DMS153 (cell line): ENCODE measurements at regions not wholly inside any gene's neighbourhood (a gene's known extent, or its start where the extent isn't known, plus 50 kb on each side); places are given as distances from the start of the nearest gene placed in this dataset.
A peak's percentile ranks its signal among the peaks of the same experiment; 100 is the strongest.
"Not testable (repeated sequence)": the region's sequence is repeated elsewhere in the genome, so short reads cannot be mapped to it uniquely, and the experiment has no call there.

ENCODE experiments used
- DNase-seq: peaks from one replicate; lab custom pipeline; 2025; lab: John Stamatoyannopoulos, UW

GRCh38 chr11:134591338-134591737, 179.3 kb upstream of the B3GAT1 start:
- DNase-seq: no peak

GRCh38 chr11:134589129-134589528, 177.1 kb upstream of the B3GAT1 start:
- DNase-seq: no peak

GRCh38 chr11:134588460-134589110, 176.5 kb upstream of the B3GAT1 start:
- DNase-seq: not testable (repeated sequence)

GRCh38 chr11:134587345-134587744, 175.3 kb upstream of the B3GAT1 start:
- no peak for DNase-seq

DNA sequence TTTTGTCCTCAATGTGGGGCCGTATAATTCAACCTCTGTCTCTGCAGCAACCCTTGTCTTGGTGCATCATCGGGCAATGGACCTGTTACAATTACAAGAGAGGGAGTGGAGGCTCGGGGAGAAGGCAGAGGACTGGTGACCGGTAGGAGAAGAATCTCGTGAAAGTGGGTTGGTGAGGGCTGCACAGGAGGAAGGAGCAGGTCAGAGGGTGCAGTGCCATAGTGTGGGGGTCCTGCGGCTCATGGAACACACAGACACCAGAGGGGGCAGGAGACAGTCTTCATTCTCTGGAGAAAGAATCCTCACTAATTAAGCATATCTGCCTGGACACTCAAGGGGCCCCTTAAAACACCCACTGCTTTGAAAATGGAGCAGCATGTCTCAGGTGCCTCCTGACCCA, 174.7 kb upstream of the B3GAT1 start:
- DNase-seq: no peak

DNA sequence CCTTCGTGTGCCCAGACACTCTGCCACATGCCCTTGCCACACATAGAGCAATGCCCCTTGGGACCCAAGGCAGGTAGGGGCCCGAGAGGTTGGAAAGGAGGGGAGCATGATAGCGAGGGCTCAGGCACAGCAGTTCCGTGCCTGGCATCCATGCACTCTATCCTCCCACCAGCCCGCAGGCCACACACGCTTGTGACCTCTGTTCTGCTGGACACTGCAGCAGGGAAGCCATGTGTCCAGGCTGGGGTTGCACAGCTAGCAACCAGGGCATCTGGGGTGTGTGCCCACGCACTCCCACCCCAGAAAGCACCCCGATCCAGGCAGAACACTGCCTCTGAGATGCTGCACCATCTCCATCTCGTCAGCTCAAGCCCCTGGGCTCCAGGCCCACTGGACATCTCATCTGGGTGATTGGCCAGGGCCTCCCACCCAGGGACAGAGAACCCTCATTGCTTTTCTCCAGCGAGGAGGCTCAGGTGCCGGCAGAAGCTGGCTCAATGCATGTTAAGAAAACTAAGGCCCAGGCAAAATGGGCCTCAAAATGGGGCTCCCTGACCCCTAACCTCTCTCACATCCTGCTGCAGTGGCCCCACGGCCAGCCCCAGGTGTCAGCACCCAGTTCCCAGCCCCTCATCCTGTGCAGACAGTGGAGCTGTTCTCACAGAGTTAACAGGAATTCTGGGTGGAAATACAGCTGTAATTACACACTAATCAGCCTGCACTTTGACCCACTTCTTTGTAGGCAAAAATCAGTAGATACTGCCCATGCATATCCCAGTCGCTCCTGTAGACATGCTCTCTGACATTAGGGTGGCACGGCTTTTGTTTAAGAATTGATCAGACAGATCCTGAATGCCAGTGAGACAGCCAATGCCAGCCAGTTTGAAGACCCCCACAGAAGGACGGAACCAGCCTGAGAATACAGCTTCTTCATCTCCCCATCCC, 173.9 kb upstream of the B3GAT1 start:
- no peak for DNase-seq

DNA sequence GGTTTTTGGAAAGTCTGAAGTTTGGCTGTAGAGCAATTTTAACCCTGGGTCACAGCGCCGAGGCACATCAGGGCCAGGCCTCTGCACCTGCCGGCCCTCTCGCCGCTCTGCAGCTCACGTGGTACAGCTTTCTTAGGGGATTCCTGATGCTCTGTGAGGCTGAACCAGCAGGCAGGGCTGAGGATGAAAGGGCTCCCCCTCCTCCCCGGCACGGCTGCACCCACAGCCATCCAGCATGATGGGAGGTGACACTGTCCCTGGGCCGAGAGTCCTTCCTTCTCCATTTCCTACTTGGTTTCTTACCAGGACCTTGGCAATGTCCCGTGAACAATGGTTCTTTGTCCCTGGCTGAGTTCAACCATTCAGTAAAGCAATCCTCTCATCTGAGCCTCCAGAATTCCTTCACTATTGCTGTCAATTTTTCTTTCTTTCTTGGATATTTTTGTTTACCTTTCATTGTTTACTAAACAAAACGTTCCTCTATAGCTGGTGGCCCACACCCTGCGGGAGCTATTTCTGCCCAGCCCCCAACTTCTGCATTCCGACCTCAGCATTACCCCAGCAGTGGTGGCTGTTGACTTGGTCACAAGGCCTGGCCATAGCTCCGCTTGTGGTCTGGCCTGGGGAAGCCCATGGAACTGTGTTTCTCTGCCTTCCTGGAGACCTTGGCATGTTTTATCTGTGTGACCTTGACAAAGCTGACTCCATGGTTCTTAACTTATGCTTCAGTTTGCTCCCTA, 172.8 kb upstream of the B3GAT1 start:
- DNase-seq: no peak

DNA sequence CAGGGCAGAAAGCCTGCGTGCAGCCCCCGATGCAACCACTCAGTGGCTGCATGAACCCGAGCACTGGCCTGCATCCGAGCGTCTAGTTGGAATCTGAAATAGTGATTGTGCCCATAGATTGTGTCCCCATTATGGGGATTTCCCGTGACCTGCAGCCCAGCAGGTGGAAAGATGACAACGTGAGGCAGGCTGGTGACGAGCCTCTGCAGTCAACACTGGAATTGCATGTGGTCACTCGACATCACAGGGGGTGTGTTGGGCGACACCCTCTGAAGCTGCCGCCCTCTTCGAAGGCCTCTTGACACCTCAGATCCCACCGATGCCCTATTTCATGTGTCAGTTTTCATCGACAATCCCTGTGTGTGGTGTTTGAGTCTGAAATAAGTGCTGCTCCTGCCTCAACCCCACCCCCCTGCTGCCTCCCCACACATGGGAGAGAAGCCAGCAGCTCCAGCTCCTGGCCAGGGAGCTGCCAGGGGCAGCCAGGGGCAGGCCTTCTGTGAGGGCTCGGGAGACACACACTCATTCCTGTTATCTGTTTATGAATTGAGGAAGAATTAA, 172.0 kb upstream of the B3GAT1 start:
- no peak for DNase-seq

- no peak for DNase-seq
Measured at GRCh38 chr11:134583397-134583990, 171.5 kb upstream of the B3GAT1 start.

DNA sequence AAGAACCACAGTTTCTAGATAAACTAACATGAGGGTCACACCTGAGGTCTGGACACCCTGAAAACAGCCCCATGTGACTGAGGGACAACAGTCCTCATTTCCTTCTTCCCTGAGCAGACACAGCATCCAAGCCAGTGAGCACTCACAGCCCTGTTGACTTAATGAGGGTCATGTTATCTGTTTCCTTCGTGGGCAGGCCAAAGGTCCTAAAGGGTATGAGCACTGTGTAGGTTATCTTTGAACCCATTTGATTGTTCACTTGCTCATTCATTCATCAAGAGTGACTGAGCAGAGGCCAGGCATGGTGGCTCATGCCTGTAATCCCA, 170.7 kb upstream of the B3GAT1 start:
- DNase-seq: no peak

DNA sequence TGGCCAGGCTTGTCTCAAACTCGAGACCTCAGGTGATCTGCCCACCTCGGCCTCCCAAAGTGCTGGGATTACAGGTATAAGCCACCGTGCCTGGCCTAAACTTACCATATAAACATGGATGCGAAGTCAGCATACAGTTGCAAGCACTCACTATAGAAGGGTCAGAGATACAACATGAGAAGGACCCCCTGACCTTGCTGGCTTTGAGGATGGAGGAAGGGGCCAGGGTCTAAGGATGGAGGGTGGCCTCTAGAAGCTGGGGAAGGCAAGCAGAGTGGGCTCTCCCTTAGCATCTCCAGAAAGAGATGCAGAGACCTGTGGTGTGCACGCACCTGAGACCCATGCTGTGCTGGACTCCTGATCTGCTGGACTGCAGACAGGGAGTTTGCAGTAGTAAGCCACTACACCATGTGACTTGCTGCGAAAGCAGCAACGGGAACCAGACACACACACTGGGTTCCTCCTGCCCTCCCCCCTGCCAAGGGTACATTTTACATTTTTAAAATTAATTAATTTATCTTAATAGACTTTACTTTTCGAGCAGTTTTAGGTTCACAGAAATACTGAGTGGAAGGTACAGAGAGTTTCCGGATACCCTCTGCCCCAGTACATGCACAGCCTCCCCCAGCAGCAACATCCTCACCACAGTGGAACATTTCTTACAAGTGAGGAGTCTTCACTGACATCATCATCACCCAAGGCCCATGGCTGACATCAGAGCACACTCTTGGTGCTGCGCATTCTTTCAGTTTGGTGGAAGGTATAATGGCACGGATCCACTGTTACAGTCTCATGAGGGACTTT, 170.1 kb upstream of the B3GAT1 start:
- DNase-seq: no peak

GRCh38 chr11:134581121-134581626, 169.1 kb upstream of the B3GAT1 start:
- no peak for DNase-seq

DNA sequence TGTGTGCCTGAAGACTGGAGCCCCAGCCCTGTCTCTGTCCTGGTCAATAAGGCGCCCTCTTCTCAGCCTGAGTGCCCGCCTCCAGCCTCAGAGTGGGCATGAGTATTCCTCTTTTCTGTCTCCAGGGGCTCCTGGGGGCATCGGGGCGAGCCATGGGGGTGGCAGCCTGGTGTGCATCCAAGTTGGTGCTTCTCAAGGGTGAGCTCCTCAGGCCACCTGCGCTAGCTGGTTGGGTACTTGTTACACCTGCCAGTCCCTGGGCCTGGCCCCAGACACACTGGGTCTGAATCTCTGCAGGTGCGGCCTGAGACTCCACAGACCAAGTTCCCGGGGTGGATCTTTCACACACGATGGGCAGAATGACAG, 168.6 kb upstream of the B3GAT1 start:
- no peak for DNase-seq

GRCh38 chr11:134579724-134580609, 167.9 kb upstream of the B3GAT1 start:
- no peak for DNase-seq

DNA sequence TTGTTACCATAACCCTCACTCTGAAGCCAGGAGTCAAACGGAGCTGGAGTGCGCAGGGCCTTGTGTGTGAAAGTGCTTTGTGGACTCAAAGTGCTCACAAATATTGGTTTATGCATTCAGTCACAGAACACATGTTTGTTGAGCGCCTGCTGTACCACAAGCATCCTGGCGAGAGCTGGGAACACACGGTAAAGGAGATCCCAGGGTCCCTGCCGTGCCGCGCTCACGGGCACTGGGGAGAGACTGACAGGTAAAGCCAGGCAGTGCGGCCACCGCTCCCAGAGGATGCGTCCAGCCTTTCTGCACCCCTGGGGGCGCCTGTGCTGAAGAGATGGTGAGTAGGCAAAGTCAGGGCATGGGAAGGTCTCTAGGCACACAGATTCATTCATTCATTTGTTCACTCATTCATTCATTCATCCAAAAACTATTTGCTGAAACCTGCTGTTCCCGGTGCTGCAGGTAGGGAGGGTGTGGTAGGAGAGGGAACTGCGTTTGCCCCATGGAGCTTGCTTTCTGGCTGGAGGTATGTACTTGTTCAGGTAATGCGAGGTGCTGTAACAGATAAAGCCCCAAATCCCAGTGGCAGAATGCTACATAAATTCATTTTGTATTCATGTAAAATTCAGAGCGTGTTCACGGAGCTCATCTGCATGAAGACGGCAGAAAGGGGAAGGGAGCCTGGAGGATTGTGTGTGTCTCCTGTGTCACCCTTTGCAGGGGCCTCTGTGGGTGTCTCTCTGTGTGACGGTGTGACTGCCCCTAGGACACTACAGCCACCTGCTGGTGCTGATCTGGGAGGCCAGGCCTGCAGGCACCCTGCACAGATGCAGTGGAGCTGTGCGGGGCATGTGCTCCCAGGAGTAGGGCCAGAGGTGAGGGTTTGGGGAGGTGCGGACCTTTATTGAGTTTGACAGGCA, 167.0 kb upstream of the B3GAT1 start:
- peak; percentile 14 for DNase-seq

DNA sequence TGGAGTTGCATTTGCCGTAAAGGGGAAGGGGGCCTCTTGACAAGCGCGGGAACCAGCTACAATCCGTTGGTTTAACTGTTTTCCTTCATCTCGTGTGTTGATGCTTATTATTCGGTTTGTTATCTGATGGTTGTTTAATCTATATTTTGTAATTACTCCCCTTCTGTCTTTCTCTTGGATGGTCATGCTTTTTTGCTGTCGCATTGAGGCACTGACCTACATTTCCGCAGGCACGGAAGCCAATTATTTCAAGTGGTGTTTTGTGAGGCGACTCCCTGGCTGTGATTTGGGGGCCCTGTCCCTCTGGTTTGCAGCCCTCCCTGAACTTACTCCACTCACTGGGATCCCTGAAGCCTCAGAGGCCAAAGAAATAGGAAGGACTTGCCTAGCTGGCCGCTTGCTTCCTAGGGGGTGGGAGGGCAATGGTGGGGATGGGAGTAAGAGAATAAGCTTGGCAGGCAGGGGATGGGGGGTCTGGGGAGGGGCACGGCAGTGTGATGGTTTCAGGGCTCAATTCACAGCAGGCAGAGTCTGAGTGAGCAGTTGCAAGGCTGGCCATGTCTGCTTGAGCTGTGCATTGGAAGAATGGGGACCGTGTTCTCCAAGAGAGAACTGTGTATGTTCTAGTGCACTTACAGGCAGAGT, 165.8 kb upstream of the B3GAT1 start:
- DNase-seq: no peak

DNA sequence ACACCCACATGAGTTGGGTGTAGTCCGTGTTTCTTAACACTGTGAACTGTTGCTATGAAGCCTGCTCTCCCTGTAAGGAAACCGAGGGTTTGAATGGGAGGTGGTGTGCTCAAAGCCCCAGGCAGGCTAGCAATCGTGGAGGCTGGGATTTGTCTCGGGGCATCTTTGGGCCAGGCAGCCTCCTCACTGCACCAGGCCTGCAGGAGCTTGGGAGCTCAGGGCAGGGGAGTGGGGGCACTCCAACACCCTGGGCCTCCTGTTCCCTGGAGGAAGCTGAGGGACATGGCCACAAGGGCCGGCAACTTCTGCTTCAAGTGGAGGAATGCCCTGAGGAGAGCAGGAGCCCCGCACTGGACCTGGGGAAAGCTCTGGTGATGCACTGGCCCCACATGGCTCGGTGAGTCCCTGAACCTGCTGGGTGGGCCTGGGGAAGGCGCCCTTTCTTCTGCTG, 164.7 kb upstream of the B3GAT1 start:
- no peak for DNase-seq

GRCh38 chr11:134576286-134576685, 164.2 kb upstream of the B3GAT1 start:
- no peak for DNase-seq
